ENCODE measurements at regions not wholly inside any gene's neighbourhood (a gene's known extent, or its start where the extent isn't known, plus 50 kb on each side); places are given as distances from the start of the nearest gene placed in this dataset.

DNA sequence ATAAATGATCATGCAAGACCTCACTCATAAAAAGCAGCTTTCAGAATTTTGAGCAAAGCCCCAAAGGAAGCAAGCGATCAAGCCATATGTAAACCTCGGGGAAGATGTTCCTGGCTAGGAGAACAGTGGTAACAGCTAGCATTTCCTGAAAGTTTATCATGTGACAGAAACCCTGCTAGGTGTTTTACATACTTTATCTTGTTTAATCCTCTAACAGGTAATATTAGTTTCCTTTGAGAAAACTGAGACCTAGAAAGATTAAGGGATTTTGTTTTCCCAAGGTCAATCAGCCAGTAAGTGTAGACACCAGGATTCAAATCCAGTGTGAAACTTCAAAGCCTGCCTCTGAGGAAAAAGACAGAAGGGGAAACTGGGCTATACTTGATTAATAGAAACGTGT, 362.4 kb upstream of the MAF start:
- CTCF ChIA-PET = no interaction called here

DNA sequence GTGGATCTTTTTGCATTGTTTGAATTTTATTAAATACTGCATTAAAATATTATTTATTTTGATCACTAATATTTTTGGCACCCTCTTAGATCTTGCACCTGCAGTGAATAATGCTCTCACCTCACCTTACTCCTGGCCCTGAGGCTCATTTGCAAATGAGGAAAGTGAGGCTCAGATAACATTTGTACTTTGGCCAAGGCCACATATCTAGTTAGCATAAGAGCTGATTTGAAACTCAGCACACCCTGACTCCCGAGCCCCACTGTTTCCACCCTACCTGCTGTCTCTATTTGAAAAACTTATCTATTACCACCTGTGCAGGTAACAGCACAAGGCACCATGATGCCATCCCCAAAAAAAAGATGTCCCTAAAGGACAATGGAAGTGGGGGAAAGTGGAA, 358.7 kb upstream of the MAF start:
- no peaks in the 10 kb centered on the region for H3K4me1 ChIP-seq (ENCODE audit: insufficient read depth, low read length)
- peaks cover 0 to 6% of the 10 kb centered on the region in 2 experiments for H3K27me3 ChIP-seq (ENCODE audit: control insufficient read depth in 1 of 2, insufficient read depth in 2 of 2, low read length in 2 of 2)
- no peaks in the 10 kb centered on the region for H3K9me3 ChIP-seq (ENCODE audit: control insufficient read depth in 1 of 2, insufficient read depth in 1 of 2, low read length in 2 of 2)
- CTCF ChIA-PET = no interaction called here
- intact Hi-C loops (cut with DNase I, micrococcal nuclease) = no loop called here
- H3K36me3 ChIP-seq (ENCODE audit: insufficient read depth, low read length) = no peaks in the 10 kb centered on the region
- Mint-ChIP-seq H3K27ac (no peak overlapping the region), H3K4me1 (ENCODE audit: low read depth) (no peaks in the 10 kb centered on the region), H3K36me3 (ENCODE audit: low read depth) (no peaks in the 10 kb centered on the region), H3K9me3 (no peaks in the 10 kb centered on the region), H3K4me3 (no peak overlapping the region), H3K27me3 (peaks cover 9% of the 10 kb centered on the region)
- POLR2A ChIA-PET = no interaction called here
- no peak for DNase-seq
- H3K27ac ChIP-seq (ENCODE audit: low read depth in 1 of 2, low read length in 2 of 2) = no peak overlapping the region
- ATAC-seq (ENCODE audit: poor library complexity) = no peak
- no peak overlapping the region for H3K4me3 ChIP-seq (ENCODE audit: low read length)
- TF ChIP-seq, protein P1, sequence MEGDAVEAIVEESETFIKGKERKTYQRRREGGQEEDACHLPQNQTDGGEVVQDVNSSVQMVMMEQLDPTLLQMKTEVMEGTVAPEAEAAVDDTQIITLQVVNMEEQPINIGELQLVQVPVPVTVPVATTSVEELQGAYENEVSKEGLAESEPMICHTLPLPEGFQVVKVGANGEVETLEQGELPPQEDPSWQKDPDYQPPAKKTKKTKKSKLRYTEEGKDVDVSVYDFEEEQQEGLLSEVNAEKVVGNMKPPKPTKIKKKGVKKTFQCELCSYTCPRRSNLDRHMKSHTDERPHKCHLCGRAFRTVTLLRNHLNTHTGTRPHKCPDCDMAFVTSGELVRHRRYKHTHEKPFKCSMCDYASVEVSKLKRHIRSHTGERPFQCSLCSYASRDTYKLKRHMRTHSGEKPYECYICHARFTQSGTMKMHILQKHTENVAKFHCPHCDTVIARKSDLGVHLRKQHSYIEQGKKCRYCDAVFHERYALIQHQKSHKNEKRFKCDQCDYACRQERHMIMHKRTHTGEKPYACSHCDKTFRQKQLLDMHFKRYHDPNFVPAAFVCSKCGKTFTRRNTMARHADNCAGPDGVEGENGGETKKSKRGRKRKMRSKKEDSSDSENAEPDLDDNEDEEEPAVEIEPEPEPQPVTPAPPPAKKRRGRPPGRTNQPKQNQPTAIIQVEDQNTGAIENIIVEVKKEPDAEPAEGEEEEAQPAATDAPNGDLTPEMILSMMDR (IDR thresholded peaks at IDR 0.05) = no peak

More for the DNA sequence above, 362.4 kb upstream of the MAF start:
- Histone ChIP-seq H3K4me1 (ENCODE audit: insufficient read depth, low read length) (no peaks in the 10 kb centered on the region), H3K4me3 (ENCODE audit: low read length) (no peak overlapping the region), H3K36me3 (ENCODE audit: insufficient read depth, low read length) (no peaks in the 10 kb centered on the region), H3K27ac (ENCODE audit: low read depth in 1 of 2, low read length in 2 of 2) (no peak overlapping the region), H3K27me3 (ENCODE audit: control insufficient read depth in 1 of 2, insufficient read depth in 2 of 2, low read length in 2 of 2) (peaks cover 0 to 9% of the 10 kb centered on the region in 2 experiments), H3K9me3 (ENCODE audit: control insufficient read depth in 1 of 2, insufficient read depth in 1 of 2, low read length in 2 of 2) (peaks cover 0 to 5% of the 10 kb centered on the region in 2 experiments)
- no peaks in the 10 kb centered on the region for H3K36me3 Mint-ChIP-seq (ENCODE audit: low read depth)
- no peak overlapping the region for H3K27ac Mint-ChIP-seq
- no peak for DNase-seq
- no peaks in the 10 kb centered on the region for H3K9me3 Mint-ChIP-seq
- ATAC-seq (ENCODE audit: poor library complexity) = no peak
- H3K4me3 Mint-ChIP-seq = no peak overlapping the region
- H3K4me1 Mint-ChIP-seq (ENCODE audit: low read depth) = no peaks in the 10 kb centered on the region
- POLR2A ChIA-PET = no interaction called here
- TF ChIP-seq, protein P1 (IDR thresholded peaks at IDR 0.05) = no peak
- H3K27me3 Mint-ChIP-seq = peaks cover 9% of the 10 kb centered on the region
- intact Hi-C loops (cut with DNase I, micrococcal nuclease) = no loop called here

- Mint-ChIP-seq H3K4me3 (no peak overlapping the region), H3K4me1 (ENCODE audit: low read depth) (no peaks in the 10 kb centered on the region), H3K27ac (no peak overlapping the region), H3K27me3 (no peaks in the 10 kb centered on the region), H3K36me3 (ENCODE audit: low read depth) (no peaks in the 10 kb centered on the region), H3K9me3 (no peaks in the 10 kb centered on the region)
- CTCF ChIA-PET = no interaction called here
- H3K27ac ChIP-seq (ENCODE audit: low read depth in 1 of 2, low read length in 2 of 2) = no peak overlapping the region
- no peak for ATAC-seq (ENCODE audit: poor library complexity)
- no peaks in the 10 kb centered on the region for H3K4me1 ChIP-seq (ENCODE audit: insufficient read depth, low read length)
- H3K9me3 ChIP-seq (ENCODE audit: control insufficient read depth in 1 of 2, insufficient read depth in 1 of 2, low read length in 2 of 2) = no peaks in the 10 kb centered on the region
- H3K4me3 ChIP-seq (ENCODE audit: low read length) = no peak overlapping the region
- no peak for DNase-seq
- TF ChIP-seq, protein P1 (IDR thresholded peaks at IDR 0.05) = no peak
- POLR2A ChIA-PET = no interaction called here
- intact Hi-C loops (cut with DNase I, micrococcal nuclease) = no loop called here
- H3K36me3 ChIP-seq (ENCODE audit: insufficient read depth, low read length) = no peaks in the 10 kb centered on the region
- H3K27me3 ChIP-seq (ENCODE audit: control insufficient read depth in 1 of 2, insufficient read depth in 2 of 2, low read length in 2 of 2) = no peaks in the 10 kb centered on the region
Observed at GRCh38 chr16:79954921-79955705, 354.6 kb upstream of the MAF start.

All from CD4-positive, alpha-beta T cell (primary cell).